B cell (primary cell): ENCODE measurements at regions not wholly inside any gene's neighbourhood (a gene's known extent, or its start where the extent isn't known, plus 50 kb on each side); places are given as distances from the start of the nearest gene placed in this dataset.

ENCODE experiments used
- ATAC-seq: fragments of 200-7000 bp; cut with Tn5 transposase; one replicate; pipeline ENCODE4 v1.10.0; 2021; ENCODE audit warnings: low read depth, mild to moderate bottlenecking, moderate number of reproducible peaks, moderate library complexity
- CTCF ChIA-PET: fragments of 350-600 bp; sonication (Branson Sonifier 250); formaldehyde crosslinking; loops from one replicate; lab custom pipeline; 2021; ENCODE audit warnings: antibody characterized with exemption, inconsistent platforms; lab: Charles Lee
- POLR2A ChIA-PET: fragments of 350-600 bp; sonication (Branson Sonifier 250); formaldehyde crosslinking; loops from one replicate; lab custom pipeline; 2021; ENCODE audit warnings: antibody characterized with exemption; lab: Charles Lee
- DNase-seq: peaks from one replicate; pipeline ENCODE4 v3.0.0; 2013
- H2AFZ ChIP-seq: 2 replicates; pipeline ENCODE4 v1.6.1; 2012; ENCODE audit warnings: mild to moderate bottlenecking, low read depth, low read length; ENCODE audit not compliant: insufficient read depth, poor library complexity, severe bottlenecking
- H3K27ac ChIP-seq, 2 donors: 1 replicate in 1 of 2; 2 replicates in 1 of 2; pipeline ENCODE4 v1.5.1; 2012 to 2013; ENCODE audit warnings: low read length in 2 of 2, mild to moderate bottlenecking in 2 of 2, moderate library complexity in 1 of 2
- H3K27me3 ChIP-seq, 4 experiments: fragments of 200-600 bp in 1 of 4; sonication (generic) in 1 of 4; replicated peaks in 1 of 4; 1 replicate in 2 of 4; 2 replicates in 2 of 4; pipeline versions ENCODE4 v1.6.1 to v1.7.0; 2013 to 2016; ENCODE audit warnings: low read length in 3 of 4, mild to moderate bottlenecking in 2 of 4, mixed read lengths in 1 of 4, moderate library complexity in 1 of 4; ENCODE audit not compliant: insufficient read depth in 4 of 4, control insufficient read depth in 3 of 4; ENCODE audit errors: control extremely low read depth in 1 of 4
- H3K36me3 ChIP-seq, 2 experiments: replicated peaks in 1 of 2; 1 replicate in 1 of 2; 2 replicates in 1 of 2; pipeline versions ENCODE4 v1.6.1 to v1.7.1; 2013; ENCODE audit warnings: low read length in 1 of 2; ENCODE audit not compliant: insufficient read depth in 2 of 2, control insufficient read depth in 1 of 2; ENCODE audit errors: control extremely low read depth in 1 of 2, extremely low read depth in 1 of 2
- H3K4me1 ChIP-seq, 2 donors: fragments of 200-600 bp in 1 of 2; sonication (generic) in 1 of 2; 1 replicate in 1 of 2; 2 replicates in 1 of 2; pipeline versions ENCODE4 v1.5.1 to v1.6.1; 2013 to 2017; ENCODE audit warnings: low read length in 2 of 2; ENCODE audit not compliant: control insufficient read depth in 2 of 2, insufficient read depth in 2 of 2
- H3K4me2 ChIP-seq: replicated peaks from 2 replicates; pipeline ENCODE3; 2012; ENCODE audit warnings: mild to moderate bottlenecking, low read depth, low read length; ENCODE audit not compliant: poor library complexity, severe bottlenecking
- H3K4me3 ChIP-seq, 5 experiments: fragments of 200-600 bp in 1 of 5; sonication (generic) in 1 of 5; 1 replicate in 3 of 5; 2 replicates in 2 of 5; pipeline versions ENCODE4 v1.5.1 to v1.7.0; 2011 to 2016; ENCODE audit warnings: low read length in 4 of 5, mild to moderate bottlenecking in 4 of 5, low read depth in 2 of 5, control low read depth in 1 of 5, moderate library complexity in 1 of 5; ENCODE audit not compliant: insufficient read depth in 1 of 5; ENCODE audit errors: control extremely low read depth in 1 of 5, extremely low read depth in 1 of 5
- H3K79me2 ChIP-seq: fragments of 200-600 bp; sonication (generic); one replicate; pipeline ENCODE4 v1.6.0; 2016; ENCODE audit warnings: low read length; ENCODE audit not compliant: control insufficient read depth, insufficient read depth
- H3K9ac ChIP-seq: fragments of 200-600 bp; sonication (generic); 2 replicates; pipeline ENCODE4 v1.6.1; 2017; ENCODE audit warnings: mild to moderate bottlenecking, low read length, moderate library complexity
- H3K9me3 ChIP-seq, 3 donors: one replicate each; pipeline versions ENCODE4 v1.6.1 to v1.7.1; 2013; ENCODE audit warnings: low read length in 2 of 3; ENCODE audit not compliant: control insufficient read depth in 2 of 3, insufficient read depth in 1 of 3; ENCODE audit errors: control extremely low read depth in 1 of 3
- H4K20me1 ChIP-seq: 2 replicates; pipeline ENCODE4 v1.6.0; 2012; ENCODE audit warnings: mild to moderate bottlenecking, low read length; ENCODE audit not compliant: insufficient read depth, control insufficient read depth, poor library complexity, severe bottlenecking
- H3K27ac Mint-ChIP-seq: one replicate; pipeline ENCODE4 v1.8.0; 2021; ENCODE audit warnings: mixed read lengths
- H3K27me3 Mint-ChIP-seq: one replicate; pipeline ENCODE4 v1.8.0; 2021; ENCODE audit warnings: mixed read lengths
- H3K4me1 Mint-ChIP-seq: one replicate; pipeline ENCODE4 v1.8.0; 2021; ENCODE audit warnings: mixed read lengths
- H3K4me3 Mint-ChIP-seq: one replicate; pipeline ENCODE4 v1.8.0; 2021; ENCODE audit warnings: mixed read lengths
- H3K9me3 Mint-ChIP-seq: one replicate; pipeline ENCODE4 v1.8.0; 2022; ENCODE audit warnings: mixed read lengths; ENCODE audit not compliant: insufficient read depth
- EZH2 ChIP-seq: IDR thresholded peaks from 2 replicates; pipeline ENCODE4 v1.6.1; 2012; ENCODE audit warnings: borderline replicate concordance, low read depth, mild to moderate bottlenecking, moderate library complexity, low read length; ENCODE audit not compliant: insufficient read depth, poor library complexity, severe bottlenecking
- WGBS: methylation state at CpG from one replicate; pipeline ENCODE4 v1.1.5; 2013; ENCODE audit warnings: missing lambda C conversion rate; ENCODE audit not compliant: insufficient coverage; 5-methylcytosine and 5-hydroxymethylcytosine counted together
- intact Hi-C: fragments of 100-400 bp; cut with micrococcal nuclease; formaldehyde crosslinking; loops from one replicate; pipeline ENCODE4 v1.10.0; 2022
- TF ChIP-seq, protein P1 (sequence below): fragments of 200-600 bp; IDR thresholded peaks from one replicate; pipeline ENCODE4 v1.8.0; 2022; ENCODE audit warnings: antibody characterized with exemption, mild to moderate bottlenecking

DNA sequence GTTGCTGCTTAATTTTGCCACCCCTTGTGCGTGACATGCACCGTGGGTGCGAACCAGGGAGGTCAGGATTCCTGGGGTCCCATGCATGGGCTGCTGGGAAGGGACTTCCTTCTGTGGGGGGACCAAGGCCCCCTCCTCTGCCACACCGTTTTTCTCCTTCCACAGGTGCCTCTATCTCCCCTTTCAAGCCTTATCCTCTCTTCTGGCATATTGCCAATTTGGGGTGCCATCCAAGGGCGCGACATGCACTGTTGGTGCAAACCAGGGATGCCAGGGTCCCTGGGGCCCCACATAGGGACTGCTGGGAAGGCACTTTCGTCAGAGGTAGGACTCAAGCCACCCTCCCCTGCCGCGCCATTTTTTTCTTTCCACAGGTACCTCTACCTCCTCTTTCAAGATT is 289.0 kb downstream of the ALG10 start:
- Mint-ChIP-seq H3K27ac (no peak overlapping the region), H3K9me3 (peaks cover 5% of the 10 kb centered on the region), H3K4me1 (no peaks in the 10 kb centered on the region), H3K4me3 (no peak overlapping the region), H3K27me3 (no peaks in the 10 kb centered on the region)
- H3K4me1 ChIP-seq = no peaks in the 10 kb centered on the region
- 77% methylated on average over 7 of the region's 9 CpGs for WGBS
- POLR2A ChIA-PET = no interaction called here
- no peak overlapping the region for H2AFZ ChIP-seq
- H3K36me3 ChIP-seq = no peaks in the 10 kb centered on the region
- H4K20me1 ChIP-seq = no peaks in the 10 kb centered on the region
- CTCF ChIA-PET = no interaction called here
- no peak overlapping the region for H3K9ac ChIP-seq
- H3K4me3 ChIP-seq = no peak overlapping the region
- no peak overlapping the region for H3K27ac ChIP-seq
- DNase-seq = no peak
- no peak for ATAC-seq
- TF ChIP-seq, protein P1, sequence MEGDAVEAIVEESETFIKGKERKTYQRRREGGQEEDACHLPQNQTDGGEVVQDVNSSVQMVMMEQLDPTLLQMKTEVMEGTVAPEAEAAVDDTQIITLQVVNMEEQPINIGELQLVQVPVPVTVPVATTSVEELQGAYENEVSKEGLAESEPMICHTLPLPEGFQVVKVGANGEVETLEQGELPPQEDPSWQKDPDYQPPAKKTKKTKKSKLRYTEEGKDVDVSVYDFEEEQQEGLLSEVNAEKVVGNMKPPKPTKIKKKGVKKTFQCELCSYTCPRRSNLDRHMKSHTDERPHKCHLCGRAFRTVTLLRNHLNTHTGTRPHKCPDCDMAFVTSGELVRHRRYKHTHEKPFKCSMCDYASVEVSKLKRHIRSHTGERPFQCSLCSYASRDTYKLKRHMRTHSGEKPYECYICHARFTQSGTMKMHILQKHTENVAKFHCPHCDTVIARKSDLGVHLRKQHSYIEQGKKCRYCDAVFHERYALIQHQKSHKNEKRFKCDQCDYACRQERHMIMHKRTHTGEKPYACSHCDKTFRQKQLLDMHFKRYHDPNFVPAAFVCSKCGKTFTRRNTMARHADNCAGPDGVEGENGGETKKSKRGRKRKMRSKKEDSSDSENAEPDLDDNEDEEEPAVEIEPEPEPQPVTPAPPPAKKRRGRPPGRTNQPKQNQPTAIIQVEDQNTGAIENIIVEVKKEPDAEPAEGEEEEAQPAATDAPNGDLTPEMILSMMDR = no peak
- TF ChIP-seq EZH2 = no peak
- peaks cover 0 to 96% (median 7%) of the 10 kb centered on the region in 3 donors for H3K9me3 ChIP-seq
- H3K4me2 ChIP-seq = no peak overlapping the region
- intact Hi-C loops = no loop called here
- H3K27me3 ChIP-seq = no peaks in the 10 kb centered on the region
- no peaks in the 10 kb centered on the region for H3K79me2 ChIP-seq

GRCh38 chr12:34327671-34328070 is 305.4 kb downstream of the ALG10 start:
- Histone ChIP-seq H4K20me1 (no peaks in the 10 kb centered on the region), H3K27me3 (no peaks in the 10 kb centered on the region), H3K36me3 (no peaks in the 10 kb centered on the region), H3K27ac (no peak overlapping the region), H3K4me2 (no peak overlapping the region), H3K9ac (no peak overlapping the region), H3K4me1 (no peaks in the 10 kb centered on the region), H2AFZ (no peak overlapping the region), H3K79me2 (no peaks in the 10 kb centered on the region), H3K9me3 (peaks cover 0 to 100% (median under 1%) of the 10 kb centered on the region in 3 donors), H3K4me3 (no peak overlapping the region)
- DNase-seq (no peak), ATAC-seq (no peak)
- no peaks in the 10 kb centered on the region for H3K27me3 Mint-ChIP-seq
- ChIA-PET CTCF (no interaction called here), POLR2A (no interaction called here)
- no peaks in the 10 kb centered on the region for H3K4me1 Mint-ChIP-seq
- peaks cover 14% of the 10 kb centered on the region for H3K9me3 Mint-ChIP-seq
- H3K27ac Mint-ChIP-seq = no peak overlapping the region
- intact Hi-C loops = no loop called here
- TF ChIP-seq, protein P1 = no peak
- no peak for TF ChIP-seq EZH2
- no peak overlapping the region for H3K4me3 Mint-ChIP-seq
- 87% methylated on average over 14 of the region's 14 CpGs for WGBS
